ENCODE measurements at regions not wholly inside any gene's neighbourhood (a gene's known extent, or its start where the extent isn't known, plus 50 kb on each side); places are given as distances from the start of the nearest gene placed in this dataset.

DNA sequence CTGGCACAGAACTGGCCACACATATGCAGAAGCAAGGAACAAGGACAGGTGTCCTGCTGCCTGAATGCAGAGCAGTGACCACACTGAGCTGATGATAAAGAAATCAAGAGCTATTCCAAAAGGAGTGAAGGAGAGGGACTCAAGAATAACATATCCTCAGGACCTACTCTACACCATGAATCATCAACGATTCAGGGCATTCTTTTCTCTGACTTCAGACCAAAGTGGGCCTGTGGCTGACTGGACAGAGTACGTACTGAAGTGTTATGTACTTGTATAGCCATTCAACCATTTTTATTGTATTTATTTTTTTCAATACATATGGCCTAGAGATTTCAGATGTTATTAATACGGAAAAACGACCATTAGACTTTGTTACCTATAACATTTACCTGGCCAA lies 177.5 kb upstream of the TMTC1 start:
- DNase-seq (ENCODE audit: low read depth): no peak
- no peak for FAIRE-seq
- H3K36me3 ChIP-seq (ENCODE audit: control insufficient read depth, insufficient read depth, low read length): no peaks in the 10 kb centered on the region
- TF ChIP-seq, protein P1, sequence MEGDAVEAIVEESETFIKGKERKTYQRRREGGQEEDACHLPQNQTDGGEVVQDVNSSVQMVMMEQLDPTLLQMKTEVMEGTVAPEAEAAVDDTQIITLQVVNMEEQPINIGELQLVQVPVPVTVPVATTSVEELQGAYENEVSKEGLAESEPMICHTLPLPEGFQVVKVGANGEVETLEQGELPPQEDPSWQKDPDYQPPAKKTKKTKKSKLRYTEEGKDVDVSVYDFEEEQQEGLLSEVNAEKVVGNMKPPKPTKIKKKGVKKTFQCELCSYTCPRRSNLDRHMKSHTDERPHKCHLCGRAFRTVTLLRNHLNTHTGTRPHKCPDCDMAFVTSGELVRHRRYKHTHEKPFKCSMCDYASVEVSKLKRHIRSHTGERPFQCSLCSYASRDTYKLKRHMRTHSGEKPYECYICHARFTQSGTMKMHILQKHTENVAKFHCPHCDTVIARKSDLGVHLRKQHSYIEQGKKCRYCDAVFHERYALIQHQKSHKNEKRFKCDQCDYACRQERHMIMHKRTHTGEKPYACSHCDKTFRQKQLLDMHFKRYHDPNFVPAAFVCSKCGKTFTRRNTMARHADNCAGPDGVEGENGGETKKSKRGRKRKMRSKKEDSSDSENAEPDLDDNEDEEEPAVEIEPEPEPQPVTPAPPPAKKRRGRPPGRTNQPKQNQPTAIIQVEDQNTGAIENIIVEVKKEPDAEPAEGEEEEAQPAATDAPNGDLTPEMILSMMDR (IDR thresholded peaks at IDR 0.05; ENCODE audit: insufficient read depth, low read length, severe bottlenecking): no peak
- H3K27me3 ChIP-seq (ENCODE audit: control insufficient read depth, insufficient read depth, low read length): no peaks in the 10 kb centered on the region
- H3K4me3 ChIP-seq (ENCODE audit: low read depth, low read length): no peak overlapping the region

DNA sequence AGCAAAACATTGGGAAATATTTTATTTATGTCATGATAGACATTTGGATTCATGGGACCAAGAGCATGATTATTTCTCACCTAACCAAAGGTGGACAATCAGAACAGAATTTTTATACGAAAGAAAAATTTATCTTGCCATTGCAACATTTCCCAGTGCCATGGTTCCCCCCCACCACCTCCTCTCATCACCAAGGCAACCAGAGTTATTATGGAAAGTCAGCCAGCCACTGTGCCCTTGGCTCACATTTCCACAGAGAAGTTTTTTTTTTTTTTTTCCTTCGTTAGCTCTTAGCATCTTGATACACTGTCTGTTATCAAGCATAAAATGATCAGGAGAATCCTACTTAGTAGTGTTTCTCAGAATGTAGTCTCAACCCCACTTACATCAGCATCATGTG lies 176.4 kb upstream of the TMTC1 start:
- TF ChIP-seq, protein P1 (IDR thresholded peaks at IDR 0.05; ENCODE audit: insufficient read depth, low read length, severe bottlenecking): no peak
- DNase-seq (ENCODE audit: low read depth) (no peak), FAIRE-seq (no peak)
- Histone ChIP-seq H3K4me3 (ENCODE audit: low read depth, low read length) (no peak overlapping the region), H3K27me3 (ENCODE audit: control insufficient read depth, insufficient read depth, low read length) (no peaks in the 10 kb centered on the region), H3K36me3 (ENCODE audit: control insufficient read depth, insufficient read depth, low read length) (no peaks in the 10 kb centered on the region)

DNA sequence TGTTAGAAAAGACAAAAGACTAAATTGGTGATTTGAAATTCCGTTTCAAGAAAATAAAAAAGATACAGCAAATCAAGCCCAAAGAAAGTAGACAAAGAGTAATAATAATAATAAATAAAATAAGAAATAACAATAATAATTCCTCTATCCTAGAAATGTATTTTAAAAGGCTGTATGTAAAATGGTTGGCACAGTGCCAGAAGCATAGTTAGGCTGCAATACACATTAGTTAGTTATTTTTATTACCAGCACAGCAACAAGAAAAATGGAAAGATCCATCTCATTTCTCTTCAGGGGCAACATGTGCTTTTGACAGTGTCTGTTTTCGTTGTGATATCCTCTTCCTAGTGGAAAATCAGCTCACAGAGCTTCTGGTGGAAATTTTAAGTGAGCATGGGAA lies 174.1 kb upstream of the TMTC1 start:
- no peak for FAIRE-seq

DNA sequence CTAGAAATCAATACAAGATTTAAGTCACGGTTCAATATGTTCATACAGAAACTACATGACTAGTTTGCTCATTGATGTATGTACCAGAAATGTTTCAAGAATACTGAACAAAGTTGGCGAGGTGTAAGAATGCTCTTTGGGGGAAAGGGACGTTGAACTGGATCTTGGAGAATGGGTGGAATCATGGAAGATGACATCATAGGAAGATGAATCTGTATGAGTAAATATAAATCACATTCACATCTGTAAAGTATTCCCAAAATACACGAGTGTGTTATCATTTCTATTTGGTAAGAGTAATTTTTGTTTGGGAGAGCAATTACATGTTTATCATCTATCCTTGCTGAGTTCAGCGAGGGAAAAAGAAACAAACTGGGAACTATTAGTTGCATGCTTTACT lies 162.2 kb upstream of the TMTC1 start:
- no peak for FAIRE-seq
- H3K4me3 ChIP-seq (ENCODE audit: low read depth, low read length): no peak overlapping the region
- no peaks in the 10 kb centered on the region for H3K36me3 ChIP-seq (ENCODE audit: control insufficient read depth, insufficient read depth, low read length)
- TF ChIP-seq, protein P1 (IDR thresholded peaks at IDR 0.05; ENCODE audit: insufficient read depth, low read length, severe bottlenecking): no peak
- no peaks in the 10 kb centered on the region for H3K27me3 ChIP-seq (ENCODE audit: control insufficient read depth, insufficient read depth, low read length)
- no peak for DNase-seq (ENCODE audit: low read depth)

More for the DNA sequence above, 174.1 kb upstream of the TMTC1 start:
- Histone ChIP-seq H3K4me3 (ENCODE audit: low read depth, low read length) (no peak overlapping the region), H3K36me3 (ENCODE audit: control insufficient read depth, insufficient read depth, low read length) (no peaks in the 10 kb centered on the region), H3K27me3 (ENCODE audit: control insufficient read depth, insufficient read depth, low read length) (no peaks in the 10 kb centered on the region)
- TF ChIP-seq, protein P1 (IDR thresholded peaks at IDR 0.05; ENCODE audit: insufficient read depth, low read length, severe bottlenecking): no peak
- no peak for DNase-seq (ENCODE audit: low read depth)

DNA sequence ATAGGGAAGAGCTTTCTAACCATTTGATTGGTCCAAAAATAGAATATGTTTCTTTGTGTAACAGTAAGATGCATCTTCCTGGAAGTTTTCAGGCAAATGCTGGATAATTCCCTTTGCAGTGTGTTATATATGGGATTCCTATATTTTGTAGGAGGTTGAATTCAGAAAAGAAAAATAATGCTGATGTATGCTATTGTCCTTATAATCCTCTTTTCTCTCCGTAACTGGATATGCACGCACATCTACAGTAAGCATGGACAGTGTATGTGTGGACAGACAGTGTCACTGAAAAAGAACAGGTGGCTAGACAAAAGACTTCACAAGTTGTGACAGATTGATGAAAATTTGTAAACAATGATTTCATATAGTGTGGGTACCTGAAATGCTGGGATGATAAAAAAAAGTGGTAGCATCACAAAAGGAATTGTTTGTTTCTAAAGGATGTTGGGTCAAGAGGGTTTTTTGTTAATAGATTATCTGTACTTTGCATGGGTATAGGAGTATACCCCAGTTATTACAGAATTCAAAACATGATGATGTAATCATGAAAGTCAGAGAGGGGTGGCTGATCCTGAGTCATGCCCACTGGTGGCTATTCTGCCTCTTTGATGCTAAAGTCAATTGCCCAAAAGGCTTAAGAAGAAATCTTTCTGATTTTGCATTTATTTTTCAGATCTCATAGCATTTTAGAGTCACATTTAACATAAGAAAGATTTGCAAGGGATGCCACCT lies 160.7 kb upstream of the TMTC1 start:
- FAIRE-seq: no peak
- TF ChIP-seq, protein P1 (IDR thresholded peaks at IDR 0.05; ENCODE audit: insufficient read depth, low read length, severe bottlenecking): no peak

DNA sequence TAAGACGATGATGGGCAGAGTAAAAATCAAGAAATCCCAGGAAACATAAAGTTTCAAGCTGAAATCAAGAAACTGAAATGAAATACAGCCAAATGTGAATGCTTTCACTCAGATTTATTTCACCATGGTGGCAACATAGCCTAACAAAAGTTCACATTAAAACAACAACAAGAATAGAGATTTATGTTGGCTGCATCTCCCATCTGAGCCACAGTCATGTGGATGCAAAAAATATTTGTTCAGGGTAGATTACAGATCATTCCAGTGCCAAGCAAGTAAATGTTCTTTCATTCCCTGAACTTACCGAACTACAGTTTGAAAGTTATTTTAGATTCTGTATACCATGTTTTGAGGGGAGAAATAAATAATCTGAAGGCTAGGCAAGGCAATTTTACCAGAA lies 159.9 kb upstream of the TMTC1 start:
- no peak for DNase-seq (ENCODE audit: low read depth)
- FAIRE-seq: no peak
- Histone ChIP-seq H3K4me3 (ENCODE audit: low read depth, low read length) (no peak overlapping the region), H3K27me3 (ENCODE audit: control insufficient read depth, insufficient read depth, low read length) (no peaks in the 10 kb centered on the region), H3K36me3 (ENCODE audit: control insufficient read depth, insufficient read depth, low read length) (no peaks in the 10 kb centered on the region)
- TF ChIP-seq, protein P1 (IDR thresholded peaks at IDR 0.05; ENCODE audit: insufficient read depth, low read length, severe bottlenecking): no peak

More for the DNA sequence above, 160.7 kb upstream of the TMTC1 start:
- peak; percentile 6 for DNase-seq (ENCODE audit: low read depth)
- no peaks in the 10 kb centered on the region for H3K36me3 ChIP-seq (ENCODE audit: control insufficient read depth, insufficient read depth, low read length)
- H3K4me3 ChIP-seq (ENCODE audit: low read depth, low read length): no peak overlapping the region
- H3K27me3 ChIP-seq (ENCODE audit: control insufficient read depth, insufficient read depth, low read length): no peaks in the 10 kb centered on the region
